ENCODE measurements at regions not wholly inside any gene's neighbourhood (a gene's known extent, or its start where the extent isn't known, plus 50 kb on each side); places are given as distances from the start of the nearest gene placed in this dataset.

DNA sequence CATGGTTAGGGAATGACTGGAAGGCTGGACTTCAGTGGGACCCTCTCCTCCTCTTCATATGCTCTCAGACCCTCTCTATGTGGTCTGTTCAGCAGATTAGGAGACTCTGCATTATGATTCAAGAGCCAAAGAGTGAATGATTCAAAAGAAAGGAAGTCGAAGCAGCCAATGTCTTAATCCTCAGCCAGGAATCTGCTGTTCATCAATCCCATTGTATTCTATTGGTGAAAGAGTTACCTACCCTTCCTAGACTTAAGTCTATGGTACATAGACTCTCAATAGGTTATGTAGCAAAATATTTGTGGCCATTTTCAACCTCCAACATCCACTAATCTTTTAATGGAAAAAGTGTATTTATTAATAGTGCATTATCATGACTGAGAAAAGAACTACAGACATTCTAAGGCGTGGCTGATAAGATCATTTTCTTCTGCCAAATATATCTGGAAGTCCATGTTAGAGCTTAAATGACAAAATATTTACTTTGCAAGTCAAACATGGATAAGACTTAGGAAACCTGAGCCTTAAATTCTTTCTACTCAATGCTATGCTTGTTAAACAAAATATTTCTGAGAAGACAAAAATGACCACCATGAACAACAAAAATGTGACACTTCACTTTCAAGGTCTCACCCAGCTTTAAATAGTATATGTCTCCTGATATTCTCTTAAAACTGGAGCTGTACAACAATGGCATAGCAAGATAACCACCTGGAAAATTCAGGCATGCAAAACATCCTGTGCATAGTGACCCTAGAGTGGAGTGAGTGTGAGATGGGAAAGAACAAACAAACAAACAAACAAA is 1100.6 kb downstream of the GALC start:
- TF ChIP-seq CTCF (IDR thresholded peaks at IDR 0.05; ENCODE audit: borderline replicate concordance, extremely low read depth, low read length, poor library complexity, severe bottlenecking): no peak
- no peak for TF ChIP-seq EZH2 (IDR thresholded peaks at IDR 0.05; ENCODE audit: borderline replicate concordance, low read depth, low read length, severe bottlenecking)
